Type B pancreatic cell (in vitro differentiated cells): ENCODE measurements at regions not wholly inside any gene's neighbourhood (a gene's known extent, or its start where the extent isn't known, plus 50 kb on each side); places are given as distances from the start of the nearest gene placed in this dataset.
"Not testable (repeated sequence)": the region's sequence is repeated elsewhere in the genome, so short reads cannot be mapped to it uniquely, and the experiment has no call there.

Source experiments
- DNase-seq: peaks from one replicate; pipeline ENCODE4 v3.0.0; 2021; ENCODE audit warnings: mixed read lengths; ENCODE audit not compliant: unreplicated experiment; ENCODE audit errors: extremely low spot score
- H3K27ac Mint-ChIP-seq: 2 replicates; pipeline ENCODE4 v1.8.0; 2021; ENCODE audit warnings: mild to moderate bottlenecking, mixed read lengths
- H3K27me3 Mint-ChIP-seq: 2 replicates; pipeline ENCODE4 v1.8.0; 2021; ENCODE audit warnings: mixed read lengths
- H3K36me3 Mint-ChIP-seq: 2 replicates; pipeline ENCODE4 v1.8.0; 2021; ENCODE audit warnings: mixed read lengths
- H3K4me1 Mint-ChIP-seq: one replicate; pipeline ENCODE4 v1.8.0; 2021; ENCODE audit warnings: mixed read lengths; ENCODE audit not compliant: unreplicated experiment
- H3K4me3 Mint-ChIP-seq: 2 replicates; pipeline ENCODE4 v1.8.0; 2021; ENCODE audit warnings: mild to moderate bottlenecking, mixed read lengths
- H3K9me3 Mint-ChIP-seq: 2 replicates; pipeline ENCODE4 v1.8.0; 2021; ENCODE audit warnings: mixed read lengths
- TF ChIP-seq, protein P1 (sequence below): fragments of 200-600 bp; sonication (generic); conservative IDR thresholded peaks from 2 replicates; pipeline ENCODE4 v1.5.0; 2021; ENCODE audit warnings: antibody characterized with exemption, mild to moderate bottlenecking

DNA sequence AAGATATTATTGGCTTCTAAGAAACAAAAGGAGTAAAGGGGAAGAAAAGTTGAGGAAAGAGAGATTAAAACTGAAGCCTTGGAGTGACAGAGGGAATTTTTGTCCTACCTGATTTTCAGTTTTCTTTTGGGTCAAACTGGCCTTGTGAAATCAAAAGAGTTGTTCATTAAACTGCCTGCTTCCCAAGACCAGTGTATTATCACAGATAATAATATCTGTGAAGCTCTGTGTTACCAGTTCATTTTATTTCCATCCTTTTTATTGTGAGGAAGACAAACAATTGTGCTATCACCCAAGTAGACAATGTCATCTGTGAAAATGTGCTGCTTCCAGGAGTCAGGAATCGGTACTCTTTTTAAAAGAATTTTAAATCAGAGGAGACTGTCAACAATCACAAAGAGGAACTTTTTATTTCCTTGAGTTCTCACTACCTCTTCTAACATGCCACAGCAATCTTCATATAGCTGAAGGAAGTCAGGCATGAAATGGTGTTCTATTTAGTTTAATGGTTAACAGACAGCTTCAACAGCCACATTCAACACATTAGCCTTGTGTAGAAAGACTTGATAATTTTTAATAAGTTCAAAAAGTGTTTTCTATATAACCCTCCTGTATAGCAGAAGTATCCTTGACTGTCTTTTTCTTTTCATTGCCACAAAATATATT, 554.8 kb downstream of the PIK3C3 start:
- no peaks in the 10 kb centered on the region for H3K4me1 Mint-ChIP-seq
- H3K36me3 Mint-ChIP-seq, result no peaks in the 10 kb centered on the region
- H3K27ac Mint-ChIP-seq, result no peak overlapping the region
- no peak overlapping the region for H3K4me3 Mint-ChIP-seq
- TF ChIP-seq, protein P1, sequence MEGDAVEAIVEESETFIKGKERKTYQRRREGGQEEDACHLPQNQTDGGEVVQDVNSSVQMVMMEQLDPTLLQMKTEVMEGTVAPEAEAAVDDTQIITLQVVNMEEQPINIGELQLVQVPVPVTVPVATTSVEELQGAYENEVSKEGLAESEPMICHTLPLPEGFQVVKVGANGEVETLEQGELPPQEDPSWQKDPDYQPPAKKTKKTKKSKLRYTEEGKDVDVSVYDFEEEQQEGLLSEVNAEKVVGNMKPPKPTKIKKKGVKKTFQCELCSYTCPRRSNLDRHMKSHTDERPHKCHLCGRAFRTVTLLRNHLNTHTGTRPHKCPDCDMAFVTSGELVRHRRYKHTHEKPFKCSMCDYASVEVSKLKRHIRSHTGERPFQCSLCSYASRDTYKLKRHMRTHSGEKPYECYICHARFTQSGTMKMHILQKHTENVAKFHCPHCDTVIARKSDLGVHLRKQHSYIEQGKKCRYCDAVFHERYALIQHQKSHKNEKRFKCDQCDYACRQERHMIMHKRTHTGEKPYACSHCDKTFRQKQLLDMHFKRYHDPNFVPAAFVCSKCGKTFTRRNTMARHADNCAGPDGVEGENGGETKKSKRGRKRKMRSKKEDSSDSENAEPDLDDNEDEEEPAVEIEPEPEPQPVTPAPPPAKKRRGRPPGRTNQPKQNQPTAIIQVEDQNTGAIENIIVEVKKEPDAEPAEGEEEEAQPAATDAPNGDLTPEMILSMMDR, result no peak
- no peak for DNase-seq
- no peaks in the 10 kb centered on the region for H3K9me3 Mint-ChIP-seq
- no peaks in the 10 kb centered on the region for H3K27me3 Mint-ChIP-seq

DNA sequence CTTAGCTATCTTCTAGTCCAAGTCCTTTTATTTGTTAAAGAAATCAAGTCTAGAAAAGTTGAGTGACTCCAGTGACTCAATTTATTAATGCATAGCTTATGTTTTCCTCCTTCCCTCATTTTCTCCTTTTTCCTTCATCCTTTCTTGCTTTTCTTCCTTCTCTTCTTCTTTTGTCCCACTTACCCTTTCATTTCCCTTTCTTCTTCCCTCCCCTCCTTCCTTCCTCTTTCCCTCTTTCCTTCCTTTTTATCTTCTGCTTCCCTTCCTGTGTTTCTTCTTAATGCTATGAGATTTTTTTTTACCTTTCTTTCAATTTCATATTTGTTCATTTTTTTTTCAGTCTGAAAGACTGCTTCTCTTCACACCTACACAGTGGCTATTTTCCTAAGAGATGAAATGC, 555.5 kb downstream of the PIK3C3 start:
- DNase-seq, result no peak
- Mint-ChIP-seq H3K4me3 (no peak overlapping the region), H3K4me1 (no peaks in the 10 kb centered on the region), H3K27ac (no peak overlapping the region), H3K27me3 (no peaks in the 10 kb centered on the region), H3K9me3 (no peaks in the 10 kb centered on the region), H3K36me3 (no peaks in the 10 kb centered on the region)
- TF ChIP-seq, protein P1, result no peak

DNA sequence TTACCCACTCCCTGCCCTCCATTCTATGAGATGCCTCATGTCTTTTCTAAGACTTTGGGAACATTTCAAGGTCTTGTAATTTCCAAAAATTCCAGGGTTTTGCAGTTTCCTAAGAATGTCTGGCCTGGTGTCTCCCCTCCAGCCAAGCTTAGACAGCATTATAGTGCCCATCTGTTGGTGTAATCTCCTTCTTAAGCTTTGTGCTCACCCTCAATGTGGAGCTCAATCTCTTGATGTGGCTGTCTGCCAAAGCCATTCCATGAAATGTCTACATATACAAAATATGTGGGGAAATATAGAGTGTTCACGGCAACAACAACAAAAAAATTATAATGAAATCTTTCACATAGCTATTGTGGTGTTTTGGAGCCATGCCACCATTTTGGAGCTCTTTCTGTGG, 558.4 kb downstream of the PIK3C3 start:
- Mint-ChIP-seq H3K36me3 (no peaks in the 10 kb centered on the region), H3K27ac (no peak overlapping the region), H3K9me3 (no peaks in the 10 kb centered on the region), H3K4me3 (no peak overlapping the region), H3K27me3 (no peaks in the 10 kb centered on the region), H3K4me1 (no peaks in the 10 kb centered on the region)
- no peak for DNase-seq
- TF ChIP-seq, protein P1, result no peak

DNA sequence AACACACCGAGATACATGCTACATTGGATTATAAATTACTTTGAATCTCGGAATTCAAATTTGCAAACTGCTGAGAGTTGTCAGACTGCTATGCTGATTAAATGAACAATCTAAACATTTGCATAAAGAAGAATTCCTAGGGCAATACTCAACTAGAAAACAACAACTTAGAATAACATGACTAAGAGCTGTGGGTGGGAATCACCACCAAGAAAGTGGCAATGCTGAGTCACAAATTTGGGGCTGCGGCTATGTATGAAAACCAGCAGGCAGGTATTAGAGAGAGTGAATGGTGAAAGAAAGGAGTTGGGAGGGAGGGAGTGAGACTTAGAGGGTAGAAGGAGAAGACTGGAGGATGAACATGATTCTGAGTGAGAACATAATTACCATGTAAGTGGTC, 559.5 kb downstream of the PIK3C3 start:
- Mint-ChIP-seq H3K27me3 (no peaks in the 10 kb centered on the region), H3K9me3 (no peaks in the 10 kb centered on the region), H3K4me3 (no peak overlapping the region), H3K4me1 (no peaks in the 10 kb centered on the region), H3K36me3 (no peaks in the 10 kb centered on the region), H3K27ac (no peak overlapping the region)
- DNase-seq, result no peak
- TF ChIP-seq, protein P1, result no peak

DNA sequence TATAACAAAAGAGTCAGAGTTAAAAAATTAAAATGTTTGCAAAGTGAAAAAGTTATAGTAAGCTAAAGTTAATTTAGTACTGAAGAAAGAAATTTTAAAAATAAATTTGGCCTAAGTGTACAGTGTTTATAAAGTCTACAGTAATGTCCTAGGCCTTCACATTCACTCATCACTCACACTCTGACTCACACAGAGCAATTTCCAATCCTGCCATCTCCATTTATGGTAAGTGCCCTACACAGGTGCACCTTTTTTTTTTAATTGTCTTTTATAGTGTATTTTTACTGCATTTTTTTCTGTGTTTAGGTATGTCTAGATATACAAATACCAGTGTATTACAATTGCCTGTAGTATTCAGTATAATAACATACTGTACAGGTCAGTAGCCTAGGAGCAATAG, 562.9 kb downstream of the PIK3C3 start:
- DNase-seq, result no peak
- TF ChIP-seq, protein P1, result no peak
- H3K36me3 Mint-ChIP-seq, result no peaks in the 10 kb centered on the region
- no peaks in the 10 kb centered on the region for H3K9me3 Mint-ChIP-seq
- no peak overlapping the region for H3K27ac Mint-ChIP-seq
- no peak overlapping the region for H3K4me3 Mint-ChIP-seq
- H3K27me3 Mint-ChIP-seq, result no peaks in the 10 kb centered on the region
- H3K4me1 Mint-ChIP-seq, result no peaks in the 10 kb centered on the region

DNA sequence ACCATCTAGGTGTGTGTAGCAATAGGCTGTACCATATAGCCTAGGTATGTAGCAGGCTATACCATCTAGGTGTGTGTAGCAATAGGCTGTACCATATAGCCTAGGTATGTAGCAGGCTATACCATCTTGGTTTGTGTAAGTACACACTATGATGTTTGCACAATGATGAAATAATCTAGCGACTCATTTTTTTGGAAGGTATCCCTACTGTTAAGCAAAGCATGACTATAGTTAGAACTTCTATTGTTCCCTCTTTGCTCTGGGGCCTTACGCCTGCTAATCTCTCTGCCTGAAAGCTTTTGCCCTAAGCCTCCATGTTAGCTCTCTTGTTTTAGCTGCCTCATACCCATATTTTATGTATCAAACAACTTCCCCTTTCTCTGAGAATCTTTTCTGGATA, 563.3 kb downstream of the PIK3C3 start:
- not testable (repeated sequence) for H3K27ac Mint-ChIP-seq, H3K4me3 Mint-ChIP-seq, DNase-seq, H3K36me3 Mint-ChIP-seq, H3K9me3 Mint-ChIP-seq, H3K27me3 Mint-ChIP-seq, H3K4me1 Mint-ChIP-seq
